H9 (cell line): ENCODE measurements at regions not wholly inside any gene's neighbourhood (a gene's known extent, or its start where the extent isn't known, plus 50 kb on each side); places are given as distances from the start of the nearest gene placed in this dataset.

Experiments used
- DNase-seq: peaks from one replicate; pipeline ENCODE4 v3.0.0-alpha.2; 2017
- H2AFZ ChIP-seq: one replicate; pipeline ENCODE4 v1.6.1; 2013; ENCODE audit warnings: mild to moderate bottlenecking, low read length, control low read depth, moderate library complexity
- H2AK5ac ChIP-seq: 2 replicates; pipeline ENCODE4 v1.6.1; 2013; ENCODE audit warnings: low read length, control low read depth, mixed read lengths; ENCODE audit not compliant: insufficient read length
- H2BK120ac ChIP-seq: one replicate; pipeline ENCODE4 v1.6.1; 2013; ENCODE audit warnings: low read depth, mild to moderate bottlenecking, low read length, control low read depth, inconsistent platforms; ENCODE audit not compliant: poor library complexity, severe bottlenecking
- H2BK12ac ChIP-seq: 2 replicates; pipeline ENCODE4 v1.6.1; 2013; ENCODE audit warnings: low read length, control low read depth, mixed read lengths, low read depth; ENCODE audit not compliant: insufficient read length
- H2BK15ac ChIP-seq: 2 replicates; pipeline ENCODE4 v1.6.1; 2013; ENCODE audit warnings: low read depth, low read length, control low read depth
- H2BK20ac ChIP-seq: one replicate; pipeline ENCODE4 v1.6.1; 2013; ENCODE audit warnings: low read depth, mild to moderate bottlenecking, low read length, control low read depth, inconsistent platforms; ENCODE audit not compliant: poor library complexity, severe bottlenecking
- H2BK5ac ChIP-seq: 2 replicates; pipeline ENCODE4 v1.6.1; 2013; ENCODE audit warnings: low read length, control low read depth, mixed read lengths; ENCODE audit not compliant: insufficient read length
- H3K14ac ChIP-seq: 2 replicates; pipeline ENCODE4 v1.6.1; 2013; ENCODE audit warnings: low read length, control low read depth; ENCODE audit not compliant: insufficient read depth
- H3K18ac ChIP-seq: 2 replicates; pipeline ENCODE4 v1.6.1; 2013; ENCODE audit warnings: low read depth, mild to moderate bottlenecking, mixed read lengths, low read length, control low read depth; ENCODE audit not compliant: insufficient read length
- H3K23ac ChIP-seq: 2 replicates; pipeline ENCODE4 v1.6.1; 2013; ENCODE audit warnings: low read length, control low read depth, mixed read lengths, low read depth; ENCODE audit not compliant: insufficient read length
- H3K23me2 ChIP-seq: 2 replicates; pipeline ENCODE4 v1.6.1; 2013; ENCODE audit warnings: low read depth, mild to moderate bottlenecking, mixed read lengths, low read length, control low read depth; ENCODE audit not compliant: insufficient read length, poor library complexity, severe bottlenecking
- H3K27ac ChIP-seq: 2 replicates; pipeline ENCODE4 v1.5.1; 2013; ENCODE audit warnings: low read length, control low read depth, mixed read lengths, low read depth; ENCODE audit not compliant: insufficient read length
- H3K27me3 ChIP-seq: 2 replicates; pipeline ENCODE4 v1.6.1; 2013; ENCODE audit warnings: low read length, control low read depth, inconsistent platforms; ENCODE audit not compliant: insufficient read depth
- H3K4ac ChIP-seq: 2 replicates; pipeline ENCODE4 v1.6.1; 2013; ENCODE audit warnings: low read depth, mild to moderate bottlenecking, control low read depth, inconsistent platforms, low read length, moderate library complexity
- H3K4me1 ChIP-seq: 2 replicates; pipeline ENCODE4 v1.6.1; 2013; ENCODE audit warnings: low read length, control low read depth, inconsistent platforms; ENCODE audit not compliant: insufficient read depth
- H3K4me2 ChIP-seq: 2 replicates; pipeline ENCODE4 v1.6.1; 2013; ENCODE audit warnings: low read length, control low read depth, mixed read lengths; ENCODE audit not compliant: insufficient read length, insufficient read depth
- H3K56ac ChIP-seq: 2 replicates; pipeline ENCODE4 v1.6.1; 2013; ENCODE audit warnings: low read depth, mild to moderate bottlenecking, mixed read lengths, low read length, control low read depth; ENCODE audit not compliant: insufficient read length
- H3K79me1 ChIP-seq: 2 replicates; pipeline ENCODE4 v1.6.1; 2013; ENCODE audit warnings: low read depth, mild to moderate bottlenecking, moderate library complexity, low read length, control low read depth, inconsistent platforms; ENCODE audit not compliant: insufficient read depth, poor library complexity, severe bottlenecking
- H3K79me2 ChIP-seq: 2 replicates; pipeline ENCODE4 v1.6.1; 2013; ENCODE audit warnings: low read length, control low read depth, inconsistent platforms; ENCODE audit not compliant: insufficient read depth
- H3K9ac ChIP-seq: 2 replicates; pipeline ENCODE4 v1.6.1; 2013; ENCODE audit warnings: low read length, control low read depth, mixed read lengths; ENCODE audit not compliant: insufficient read length; ENCODE audit errors: extremely low read depth
- H3K9me3 ChIP-seq: one replicate; pipeline ENCODE4 v1.6.1; 2013; ENCODE audit warnings: low read depth, low read length, inconsistent platforms; ENCODE audit not compliant: control insufficient read depth
- H3T11ph ChIP-seq: one replicate; pipeline ENCODE4 v1.6.1; 2013; ENCODE audit warnings: mild to moderate bottlenecking, low read length, control low read depth, inconsistent platforms
- H4K20me1 ChIP-seq: one replicate; pipeline ENCODE4 v1.6.1; 2013; ENCODE audit not compliant: control insufficient read depth, insufficient read length, insufficient read depth
- H4K5ac ChIP-seq: 2 replicates; pipeline ENCODE4 v1.6.1; 2013; ENCODE audit warnings: low read depth, mild to moderate bottlenecking, mixed read lengths, low read length, control low read depth; ENCODE audit not compliant: insufficient read length
- H4K8ac ChIP-seq: replicated peaks from 2 replicates; pipeline ENCODE4 v1.6.1; 2013; ENCODE audit warnings: low read length, control low read depth, mixed read lengths, low read depth; ENCODE audit not compliant: insufficient read length
- H4K91ac ChIP-seq: 2 replicates; pipeline ENCODE4 v1.6.1; 2013; ENCODE audit warnings: low read depth, mild to moderate bottlenecking, moderate library complexity, mixed read lengths, low read length, control low read depth; ENCODE audit not compliant: insufficient read length
- H3K27ac Mint-ChIP-seq, 3 experiments: 2 replicates in 2 of 3; 3 replicates in 1 of 3; pipeline ENCODE4 v1.8.0; 2020 to 2021; ENCODE audit warnings: mixed read lengths in 3 of 3, mild to moderate bottlenecking in 1 of 3, moderate library complexity in 1 of 3
- H3K27me3 Mint-ChIP-seq: 2 replicates; pipeline ENCODE4 v1.8.0; 2021; ENCODE audit warnings: low read depth, mild to moderate bottlenecking, moderate library complexity, mixed read lengths
- H3K36me3 Mint-ChIP-seq, 3 experiments: 2 replicates in 2 of 3; 3 replicates in 1 of 3; pipeline ENCODE4 v1.8.0; 2020 to 2021; ENCODE audit warnings: low read depth in 3 of 3, mixed read lengths in 3 of 3; ENCODE audit not compliant: insufficient read depth in 1 of 3
- H3K4me1 Mint-ChIP-seq, 2 experiments: 2 replicates each; pipeline ENCODE4 v1.8.0; 2020; ENCODE audit warnings: mixed read lengths in 2 of 2
- H3K4me3 Mint-ChIP-seq, 2 experiments: 2 replicates in 1 of 2; 3 replicates in 1 of 2; pipeline ENCODE4 v1.8.0; 2020 to 2021; ENCODE audit warnings: mild to moderate bottlenecking in 2 of 2, mixed read lengths in 2 of 2, moderate library complexity in 1 of 2
- H3K9me3 Mint-ChIP-seq, 2 experiments: 2 replicates in 1 of 2; 3 replicates in 1 of 2; pipeline ENCODE4 v1.8.0; 2020; ENCODE audit warnings: mild to moderate bottlenecking in 2 of 2, mixed read lengths in 2 of 2, moderate library complexity in 1 of 2
- CTCF ChIP-seq: fragments of 200-600 bp; sonication (generic); conservative IDR thresholded peaks from 3 replicates; pipeline ENCODE4 v1.8.0; 2021; ENCODE audit warnings: antibody characterized with exemption, mild to moderate bottlenecking
- WGBS: extraction: QIAGEN DNeasy Blood & Tissue Kit; methylation state at CpG from one replicate; pipeline ENCODE4 v1.1.7; 2013; ENCODE audit warnings: missing lambda C conversion rate, low lambda C conversion rate, mixed read lengths; ENCODE audit not compliant: insufficient read length; ENCODE audit errors: extremely low coverage; 5-methylcytosine and 5-hydroxymethylcytosine counted together

GRCh38 chr16:52002026-52002425 lies 544.9 kb downstream of the TOX3 start:
- Histone ChIP-seq H3K79me1 (no peaks in the 10 kb centered on the region), H2BK20ac (no peak overlapping the region), H3K4me1 (no peaks in the 10 kb centered on the region), H3K23ac (no peak overlapping the region), H2AK5ac (no peak overlapping the region), H2BK12ac (no peak overlapping the region), H4K8ac (no peak overlapping the region), H3K4ac (no peak overlapping the region), H3K56ac (no peak overlapping the region), H3K79me2 (no peaks in the 10 kb centered on the region), H3K9ac (no peak overlapping the region), H2AFZ (no peak overlapping the region), H3K18ac (no peak overlapping the region), H2BK15ac (no peak overlapping the region), H2BK120ac (no peak overlapping the region), H4K20me1 (no peaks in the 10 kb centered on the region), H2BK5ac (no peak overlapping the region), H3K27ac (no peak overlapping the region), H3T11ph (no peak overlapping the region), H3K9me3 (no peaks in the 10 kb centered on the region), H3K23me2 (no peaks in the 10 kb centered on the region), H3K27me3 (no peaks in the 10 kb centered on the region), H3K4me2 (no peak overlapping the region), H4K5ac (no peak overlapping the region), H4K91ac (no peak overlapping the region), H3K14ac (no peak overlapping the region)
- no peak overlapping the region for H3K27ac Mint-ChIP-seq
- whole genome bisulfite sequencing = no CpG with 5 or more reads among the region's 6 CpGs
- no peak for DNase-seq
- H3K36me3 Mint-ChIP-seq = no peaks in the 10 kb centered on the region; a peak in 1 of 7 replicates
- no peak for TF ChIP-seq CTCF
- H3K9me3 Mint-ChIP-seq = peaks cover 0 to 3% of the 10 kb centered on the region in 2 experiments; a peak in 3 of 5 replicates
- peaks cover 3 to 6% of the 10 kb centered on the region in 2 experiments; a peak in 3 of 4 replicates for H3K4me1 Mint-ChIP-seq
- H3K27me3 Mint-ChIP-seq = no peaks in the 10 kb centered on the region
- no peak overlapping the region for H3K4me3 Mint-ChIP-seq
